Amniotic epithelial cell (primary cell): ENCODE measurements at regions not wholly inside any gene's neighbourhood (a gene's known extent, or its start where the extent isn't known, plus 50 kb on each side); places are given as distances from the start of the nearest gene placed in this dataset.
"Not testable (repeated sequence)": the region's sequence is repeated elsewhere in the genome, so short reads cannot be mapped to it uniquely, and the experiment has no call there.

Experiments
- DNase-seq: peaks from one replicate; pipeline ENCODE4 v3.0.0-alpha.2; 2010; ENCODE audit warnings: low read depth

GRCh38 chr16:52386694-52387093 is 160.2 kb downstream of the TOX3 start:
- DNase-seq = no peak

- no peak for DNase-seq
These were observed 162.6 kb downstream of the TOX3 start for GRCh38 chr16:52384378-52384777.

GRCh38 chr16:52383640-52384292 is 163.2 kb downstream of the TOX3 start:
- no peak for DNase-seq

DNA sequence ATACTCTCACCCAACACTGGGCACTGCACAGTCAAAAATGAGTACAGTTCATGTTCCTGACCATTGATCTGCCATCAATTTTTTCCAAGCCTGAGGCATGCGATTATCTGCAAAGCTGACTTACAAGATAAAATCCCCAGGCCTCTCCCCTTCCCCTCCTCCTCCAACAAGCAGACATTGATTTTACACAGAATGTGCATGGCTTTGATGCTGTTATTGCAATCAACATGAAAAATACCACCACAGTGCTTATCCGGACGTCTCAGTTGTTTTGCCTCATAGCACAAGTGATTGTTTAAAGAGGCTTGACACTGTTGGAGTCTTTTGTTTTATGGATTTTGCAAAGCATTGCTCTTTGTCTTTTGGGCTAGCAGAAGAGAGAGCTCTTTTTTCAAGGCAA is 163.8 kb downstream of the TOX3 start:
- no peak for DNase-seq

- no peak for DNase-seq
These were observed 167.4 kb downstream of the TOX3 start for GRCh38 chr16:52379551-52379950.

- no peak for DNase-seq
These were observed 170.2 kb downstream of the TOX3 start for GRCh38 chr16:52376676-52377280.

DNA sequence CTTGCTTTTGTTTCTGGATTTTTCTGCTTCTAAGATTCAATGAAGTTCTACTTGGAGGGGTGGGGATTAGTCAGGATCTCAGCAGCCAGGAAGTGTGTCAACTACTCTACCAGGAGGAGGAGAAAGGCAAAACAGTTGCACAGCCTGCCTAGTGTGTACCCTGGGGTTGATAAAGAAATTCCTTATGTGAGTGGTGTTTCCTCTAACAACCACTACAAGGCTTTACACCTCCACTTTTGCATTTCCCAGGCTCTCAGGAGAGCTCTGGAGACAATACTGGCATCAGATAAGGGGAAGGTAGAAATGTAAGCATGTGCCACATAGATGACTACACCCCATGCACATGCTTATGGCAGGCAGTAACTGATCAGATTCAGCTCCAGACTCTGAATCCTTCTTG is 174.6 kb downstream of the TOX3 start:
- DNase-seq = no peak

DNA sequence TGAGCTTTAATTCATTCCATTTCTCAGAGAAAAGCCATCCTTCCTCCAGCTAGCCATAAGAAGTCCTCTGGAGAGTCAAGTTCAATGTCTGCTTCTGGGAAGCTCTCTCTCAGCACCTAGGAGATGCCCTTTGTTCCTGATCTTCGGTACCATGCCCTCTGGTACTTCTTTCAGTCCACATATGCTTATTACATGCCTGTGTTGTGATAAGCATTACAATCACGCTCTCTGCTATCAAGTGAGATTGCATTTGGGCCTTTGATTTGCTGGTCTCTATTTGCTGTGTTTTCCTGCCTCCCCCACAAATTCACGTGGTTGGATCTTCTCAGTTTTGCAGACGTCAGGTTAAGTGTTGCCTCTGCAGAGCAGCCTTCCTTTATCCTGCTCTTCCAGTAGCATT is 178.1 kb downstream of the TOX3 start:
- no peak for DNase-seq

- DNase-seq = no peak
These were observed 179.1 kb downstream of the TOX3 start for GRCh38 chr16:52367821-52368220.

GRCh38 chr16:52366983-52367382 is 180.0 kb downstream of the TOX3 start:
- DNase-seq = no peak

GRCh38 chr16:52364500-52364899 is 182.4 kb downstream of the TOX3 start:
- no peak for DNase-seq

DNA sequence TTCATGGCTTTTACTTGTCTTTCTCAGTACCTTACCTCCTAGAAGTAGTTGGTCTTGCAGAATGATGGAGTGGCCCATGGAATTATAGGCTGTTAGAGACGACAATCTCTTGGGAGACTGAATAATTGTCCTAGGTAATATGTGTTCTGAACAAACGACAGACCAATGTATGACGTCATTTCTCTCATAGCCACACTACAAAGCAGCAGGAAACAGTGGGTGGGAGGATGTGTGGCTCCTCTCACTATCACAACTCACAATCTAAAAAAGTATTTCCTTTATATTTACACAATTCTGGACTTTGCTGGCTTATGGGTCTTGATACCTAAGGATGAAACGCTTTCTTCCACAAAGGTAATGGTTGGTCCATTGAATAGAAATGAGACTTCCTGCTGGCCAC is 183.9 kb downstream of the TOX3 start:
- DNase-seq = no peak

GRCh38 chr16:52357711-52358110 is 189.2 kb downstream of the TOX3 start:
- no peak for DNase-seq

- no peak for DNase-seq
These were observed 193.7 kb downstream of the TOX3 start for GRCh38 chr16:52353249-52353648.

- DNase-seq = no peak
These were observed 195.5 kb downstream of the TOX3 start for GRCh38 chr16:52351451-52351850.

DNA sequence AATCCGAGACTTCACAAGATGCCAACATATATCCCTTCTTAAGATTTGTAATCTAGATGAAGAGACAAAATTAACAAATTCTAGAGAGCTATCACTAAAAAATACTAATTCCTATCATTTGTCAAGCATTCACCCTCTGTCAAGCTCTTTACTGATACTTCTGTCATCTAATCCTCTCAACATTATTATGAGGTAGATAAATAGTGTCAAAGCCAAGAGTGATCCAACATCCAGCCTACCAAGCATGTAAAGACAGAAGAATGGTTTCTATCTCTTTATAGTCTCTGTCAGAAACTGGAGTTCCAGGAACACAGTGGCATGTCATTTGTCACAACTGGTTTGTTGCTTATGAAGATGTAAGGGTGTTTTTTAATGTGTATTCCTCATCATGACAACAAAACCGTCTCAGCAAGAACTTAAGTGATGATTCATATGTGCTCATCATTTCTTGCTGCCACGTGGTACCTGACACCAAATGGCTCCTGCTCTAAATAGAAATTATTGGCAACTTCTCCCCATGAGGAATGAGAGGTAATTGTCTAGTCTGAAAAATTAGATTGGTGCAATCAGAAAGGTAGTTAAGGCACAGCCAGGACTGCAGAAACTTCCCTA is 196.8 kb downstream of the TOX3 start:
- DNase-seq = no peak

GRCh38 chr16:52346709-52347108 is 200.2 kb downstream of the TOX3 start:
- no peak for DNase-seq

- not testable (repeated sequence) for DNase-seq
These were observed 213.3 kb downstream of the TOX3 start for GRCh38 chr16:52333673-52334072.

DNA sequence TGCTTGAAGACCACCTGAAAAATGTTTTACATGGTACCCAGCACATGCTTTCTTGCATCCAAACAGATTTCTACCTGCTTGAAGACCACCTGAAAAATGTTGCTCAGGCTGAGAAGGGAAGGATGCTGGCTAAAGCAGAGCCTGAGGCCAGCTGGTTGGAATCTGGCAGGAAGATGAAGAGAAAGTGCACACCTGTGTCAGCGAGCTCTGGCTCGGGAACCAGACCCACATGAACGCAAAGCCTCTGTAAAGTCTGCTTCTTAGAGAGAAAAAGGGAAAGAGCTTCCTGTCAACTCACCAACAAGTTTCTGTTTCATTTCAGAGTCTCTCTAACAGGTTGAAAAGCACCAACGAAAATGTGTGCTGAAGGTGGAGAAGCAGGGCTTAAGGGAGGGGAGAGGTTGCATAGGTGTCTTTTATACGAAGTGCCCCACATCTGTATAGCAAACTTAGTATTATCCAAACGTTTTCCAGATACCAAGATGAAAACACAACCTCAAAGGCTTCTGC is 226.0 kb downstream of the TOX3 start:
- DNase-seq = no peak

DNA sequence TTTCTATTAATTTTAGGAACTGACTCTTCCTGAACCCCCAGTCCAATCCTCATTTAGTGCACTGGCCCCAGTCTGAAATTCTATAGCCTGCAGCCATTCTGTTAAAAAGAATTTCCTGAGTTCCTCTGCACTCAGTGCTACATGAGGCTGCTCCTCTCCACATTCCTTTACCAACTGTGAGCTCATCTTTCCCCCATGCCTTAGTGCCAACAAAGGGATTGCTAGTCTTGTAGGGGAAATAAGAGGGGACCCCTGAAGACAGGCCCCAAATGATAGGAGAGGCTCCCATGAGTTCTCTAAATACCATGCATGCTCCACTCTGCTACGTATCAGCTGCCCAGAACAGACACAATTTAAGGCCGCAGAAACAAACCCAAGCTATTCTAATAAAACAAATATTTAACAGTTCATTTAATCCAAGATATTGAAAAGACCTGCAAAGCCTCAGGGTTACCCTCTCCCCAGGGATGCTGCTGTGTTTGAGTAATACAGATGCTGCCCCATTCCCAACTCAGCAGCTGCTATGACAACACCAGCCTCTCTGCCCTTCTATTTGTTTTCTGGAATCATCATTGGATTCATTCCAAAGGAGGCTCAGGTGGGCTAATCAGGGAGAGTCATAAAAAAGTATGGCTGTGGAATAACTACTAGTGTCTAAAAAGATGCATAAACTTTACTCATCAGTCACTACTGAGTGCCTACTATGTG is 228.5 kb downstream of the TOX3 start:
- DNase-seq = no peak

DNA sequence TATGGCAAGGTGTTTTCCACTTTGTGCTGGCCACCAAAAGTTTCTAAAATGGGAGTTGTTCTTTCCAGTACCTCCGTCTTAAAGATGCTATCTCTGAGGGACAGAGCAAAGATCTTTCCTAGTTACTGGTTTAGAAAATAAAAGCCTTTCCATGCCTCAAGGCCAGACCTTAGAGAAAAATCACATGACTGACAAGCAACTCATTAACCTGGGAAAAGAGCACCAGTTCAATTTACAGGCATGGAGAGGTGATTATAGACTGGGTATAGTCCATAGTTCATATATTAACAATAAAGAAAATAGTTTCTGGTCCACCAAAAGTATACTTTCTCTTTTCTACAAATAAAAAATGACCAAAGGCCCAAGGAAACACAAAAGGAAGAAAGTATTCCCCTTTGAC is 230.7 kb downstream of the TOX3 start:
- DNase-seq = no peak

GRCh38 chr16:52312716-52313115 is 234.2 kb downstream of the TOX3 start:
- DNase-seq = no peak
